Fibroblast of skin of scalp (primary cell): ENCODE measurements at regions not wholly inside any gene's neighbourhood (a gene's known extent, or its start where the extent isn't known, plus 50 kb on each side); places are given as distances from the start of the nearest gene placed in this dataset.

Source experiments
- DNase-seq: peaks from one replicate; pipeline ENCODE4 v3.0.0-alpha.2; 2013

- DNase-seq: peak; percentile 87
Measured at GRCh38 chr11:91947215-91947820, 277.3 kb upstream of the FAT3 start.

GRCh38 chr11:91946397-91946951 is 278.1 kb upstream of the FAT3 start:
- DNase-seq: peak; percentile 5

GRCh38 chr11:91935120-91935519 is 289.5 kb upstream of the FAT3 start:
- no peak for DNase-seq

DNA sequence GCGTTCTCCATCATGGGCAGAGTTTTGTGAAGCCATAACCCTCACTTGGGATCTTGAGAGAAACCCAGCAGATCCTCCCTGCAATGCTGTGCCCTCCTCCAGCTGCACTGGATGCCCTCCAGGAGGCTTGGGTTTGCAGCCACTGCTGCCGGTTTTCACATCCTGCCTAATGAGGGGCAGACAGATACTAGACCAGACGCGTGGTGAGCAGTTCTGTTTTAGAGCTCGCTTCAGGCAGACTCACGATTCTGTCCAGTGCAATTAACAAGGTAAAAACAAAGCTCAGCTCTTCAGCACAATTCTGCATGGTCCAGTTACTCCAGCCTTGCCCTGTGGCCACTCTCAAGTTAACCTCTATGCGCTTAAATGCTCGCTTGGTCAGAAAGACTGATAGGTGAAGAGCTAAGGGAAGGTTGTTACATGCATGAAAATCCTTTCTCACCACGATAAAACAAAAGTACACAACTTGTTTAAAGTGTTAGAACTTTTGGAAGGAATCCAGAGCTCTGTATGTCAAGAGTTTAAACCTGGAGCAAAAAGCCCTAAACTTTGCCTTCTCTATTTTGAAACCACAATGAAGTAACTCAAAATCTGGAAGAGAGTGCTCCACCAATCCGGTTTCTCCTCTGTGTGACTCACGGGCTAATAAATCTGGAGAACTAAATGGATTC is 292.3 kb upstream of the FAT3 start:
- peak; percentile 2 for DNase-seq

- no peak for DNase-seq
Measured at GRCh38 chr11:91927448-91927847, 297.2 kb upstream of the FAT3 start.

DNA sequence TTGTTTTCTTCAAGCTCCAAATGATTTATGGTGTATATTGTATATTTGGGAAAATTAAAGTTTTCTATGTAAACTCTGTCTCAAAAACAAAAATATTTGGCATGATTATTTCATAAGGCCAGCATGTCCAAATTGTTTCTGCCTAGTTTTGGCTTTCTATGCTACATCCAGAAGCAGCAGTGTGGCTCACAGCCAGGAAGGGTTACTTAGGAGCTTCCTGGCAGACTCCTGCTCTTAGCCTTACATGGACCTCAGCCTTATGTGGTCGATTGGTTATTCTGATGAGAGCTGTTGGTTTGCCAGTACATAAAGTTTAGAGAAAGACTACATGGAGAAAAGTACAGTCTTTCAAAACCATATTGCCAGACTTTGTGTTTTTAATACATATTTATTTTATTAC is 297.7 kb upstream of the FAT3 start:
- DNase-seq: peak; percentile 2

DNA sequence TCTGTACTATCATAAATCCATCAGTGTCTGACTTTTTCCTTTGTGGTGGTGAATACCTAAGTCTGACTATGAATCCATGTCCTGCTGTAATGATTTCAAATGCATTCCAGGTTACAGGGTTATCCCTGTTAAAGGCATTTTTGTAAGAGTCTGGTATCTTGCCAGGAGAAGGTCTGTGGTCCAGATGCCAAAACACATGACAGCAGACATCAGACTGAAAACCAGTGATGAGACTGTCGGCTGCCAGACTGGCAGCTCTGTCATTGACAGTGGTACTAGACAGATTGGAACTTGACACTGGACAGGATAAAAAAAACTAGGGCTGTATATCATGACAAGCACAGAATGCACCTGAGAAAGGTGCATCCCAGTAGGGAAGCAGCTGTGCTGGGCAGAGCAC is 301.8 kb upstream of the FAT3 start:
- peak; percentile 2 for DNase-seq

- DNase-seq: no peak
Measured at GRCh38 chr11:91921974-91922373, 302.6 kb upstream of the FAT3 start.

GRCh38 chr11:91913407-91913806 is 311.2 kb upstream of the FAT3 start:
- DNase-seq: no peak

DNA sequence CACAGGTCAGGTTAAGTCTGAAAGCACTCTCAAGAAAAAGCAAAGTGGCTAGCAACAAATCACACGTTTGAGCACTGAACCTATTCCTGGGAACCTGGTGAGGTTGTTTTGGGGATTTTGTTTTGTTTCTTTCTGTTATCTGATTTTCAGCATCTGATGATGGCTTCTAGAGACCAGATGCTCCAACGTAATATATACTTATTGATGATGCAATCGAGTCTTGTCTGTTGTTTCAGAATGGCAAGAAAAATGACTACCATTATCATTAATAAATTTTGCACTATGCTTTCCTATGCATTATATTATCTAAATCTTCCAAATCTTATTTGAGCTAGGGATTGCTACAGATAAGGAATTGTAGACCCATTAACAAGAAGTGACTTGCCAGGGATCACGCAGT is 312.3 kb upstream of the FAT3 start:
- DNase-seq: no peak

- DNase-seq: no peak
Measured at GRCh38 chr11:91906871-91907624, 317.6 kb upstream of the FAT3 start.

- DNase-seq: no peak
Measured at GRCh38 chr11:91904792-91905785, 319.5 kb upstream of the FAT3 start.

GRCh38 chr11:91902312-91902711 is 322.3 kb upstream of the FAT3 start:
- no peak for DNase-seq

DNA sequence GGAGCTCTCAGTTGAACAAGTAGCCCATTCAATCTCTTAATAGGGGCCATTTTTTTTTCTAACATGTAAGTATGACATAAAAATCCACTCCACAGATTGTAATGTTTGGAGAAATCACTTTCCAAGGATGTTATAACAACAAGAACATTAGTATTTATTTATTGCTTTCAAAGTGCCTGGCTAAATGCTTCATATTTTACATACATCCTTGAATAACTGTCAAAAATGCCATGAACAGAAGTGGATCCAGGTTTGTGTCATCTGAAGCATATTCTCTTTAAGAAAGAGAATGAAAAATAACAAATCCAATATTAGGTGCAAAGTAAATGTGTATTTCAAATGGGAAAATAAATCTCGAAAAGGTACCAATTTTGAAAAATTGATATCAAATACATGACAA is 344.0 kb upstream of the FAT3 start:
- no peak for DNase-seq

GRCh38 chr11:91876746-91877145 is 347.9 kb upstream of the FAT3 start:
- DNase-seq: no peak

DNA sequence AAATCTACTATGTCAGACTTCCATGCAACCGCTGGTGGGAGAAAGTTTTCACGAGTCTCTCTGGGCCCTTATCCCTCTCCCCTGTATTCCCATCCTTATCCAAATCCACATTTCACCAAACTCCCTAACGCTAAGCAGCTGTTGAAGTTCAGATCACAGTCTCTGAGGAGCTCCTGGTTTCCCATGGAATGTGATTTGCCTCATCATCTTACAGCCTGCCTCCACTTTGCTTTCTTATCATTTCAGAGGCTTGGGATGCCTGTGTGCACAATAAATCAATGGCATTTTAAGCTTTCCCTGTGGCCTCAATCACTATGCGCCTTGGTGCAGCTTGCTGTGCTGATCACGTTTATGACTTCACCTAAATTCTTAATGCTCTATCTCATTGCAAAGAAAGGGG is 352.4 kb upstream of the FAT3 start:
- DNase-seq: peak; percentile 36

GRCh38 chr11:91871791-91872190 is 352.8 kb upstream of the FAT3 start:
- DNase-seq: no peak

GRCh38 chr11:91871048-91871447 is 353.6 kb upstream of the FAT3 start:
- no peak for DNase-seq

DNA sequence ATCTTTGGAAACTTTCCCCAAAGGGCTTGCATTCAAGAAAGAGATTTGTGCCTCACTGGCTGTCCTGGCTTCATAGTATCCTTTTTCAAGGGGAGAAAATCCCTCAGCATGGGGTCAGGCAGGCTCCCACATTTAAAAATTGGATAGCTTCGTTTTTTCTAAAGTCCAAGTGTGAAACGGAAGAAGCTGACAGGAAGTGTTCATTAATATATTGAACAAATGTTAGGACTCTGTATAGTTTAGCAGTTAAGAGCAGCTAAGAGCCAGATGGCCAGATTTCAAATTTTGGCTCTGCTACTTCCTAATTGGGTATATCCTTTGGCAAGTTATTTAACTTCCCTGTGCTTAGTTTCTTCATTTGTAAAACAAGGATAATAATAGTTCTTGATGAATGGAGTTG is 354.9 kb upstream of the FAT3 start:
- DNase-seq: no peak

DNA sequence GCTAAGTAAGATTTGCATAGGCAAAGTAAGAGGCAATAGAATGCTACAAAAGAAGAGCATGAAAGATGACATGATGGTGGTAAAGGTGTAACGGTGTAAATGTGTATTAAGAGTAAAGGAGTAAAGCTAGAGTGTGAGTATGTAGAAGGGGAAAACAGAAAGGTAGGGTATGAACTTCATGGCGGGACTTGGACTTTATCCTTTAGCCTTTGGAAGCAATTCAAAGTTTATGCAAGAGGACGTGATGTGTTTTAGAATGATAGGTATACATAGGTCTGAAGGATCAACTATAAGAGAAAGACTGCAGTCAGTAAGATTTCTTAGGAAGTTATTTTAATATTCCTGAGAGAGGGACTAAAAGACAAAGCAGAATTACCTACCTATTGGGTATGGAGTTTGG is 358.0 kb upstream of the FAT3 start:
- no peak for DNase-seq

- DNase-seq: no peak
Measured at GRCh38 chr11:91860661-91861060, 364.0 kb upstream of the FAT3 start.

DNA sequence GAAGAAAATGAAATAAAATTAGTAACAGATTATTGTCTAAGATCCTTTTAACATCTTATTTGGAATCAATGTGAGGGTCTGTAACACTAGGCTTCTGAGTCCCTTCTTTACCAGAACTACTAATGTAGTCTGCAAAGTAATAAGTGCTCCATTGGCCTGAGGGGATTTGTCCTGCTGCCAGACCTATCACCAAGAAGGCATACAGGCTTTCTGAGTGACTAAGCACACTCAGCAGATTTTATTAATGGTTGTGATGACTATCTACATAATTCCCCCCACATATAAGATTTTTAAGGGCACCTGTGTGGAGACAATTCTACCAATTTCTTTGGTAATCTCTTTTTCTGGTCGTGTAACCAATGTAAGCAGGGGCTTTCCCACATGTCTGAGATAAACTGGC is 365.0 kb upstream of the FAT3 start:
- DNase-seq: no peak
